ENCODE measurements at regions not wholly inside any gene's neighbourhood (a gene's known extent, or its start where the extent isn't known, plus 50 kb on each side); places are given as distances from the start of the nearest gene placed in this dataset.

- DNase-seq (ENCODE audit: low read depth): no peak
- no peak overlapping the region for H3K4me3 ChIP-seq (ENCODE audit: low read depth, low read length)
- no peak for TF ChIP-seq CTCF (IDR thresholded peaks at IDR 0.05; ENCODE audit: low read depth, low read length, missing control alignments)
Measured at GRCh38 chr3:177470197-177470941, 273.1 kb upstream of the TBL1XR1 start.

GRCh38 chr3:177471733-177472480 lies 274.6 kb upstream of the TBL1XR1 start:
- DNase-seq (ENCODE audit: low read depth): no peak
- no peak for TF ChIP-seq CTCF (IDR thresholded peaks at IDR 0.05; ENCODE audit: low read depth, low read length, missing control alignments)
- H3K4me3 ChIP-seq (ENCODE audit: low read depth, low read length): no peak overlapping the region

- DNase-seq (ENCODE audit: low read depth): no peak
- no peak overlapping the region for H3K4me3 ChIP-seq (ENCODE audit: low read depth, low read length)
- no peak for TF ChIP-seq CTCF (IDR thresholded peaks at IDR 0.05; ENCODE audit: low read depth, low read length, missing control alignments)
Measured at GRCh38 chr3:177473184-177473583, 275.9 kb upstream of the TBL1XR1 start.

- no peak for TF ChIP-seq CTCF (IDR thresholded peaks at IDR 0.05; ENCODE audit: low read depth, low read length, missing control alignments)
- H3K4me3 ChIP-seq (ENCODE audit: low read depth, low read length): no peak overlapping the region
- DNase-seq (ENCODE audit: low read depth): no peak
Measured at GRCh38 chr3:177473903-177474302, 276.6 kb upstream of the TBL1XR1 start.

GRCh38 chr3:177474652-177475355 lies 277.5 kb upstream of the TBL1XR1 start:
- no peak for DNase-seq (ENCODE audit: low read depth)
- no peak overlapping the region for H3K4me3 ChIP-seq (ENCODE audit: low read depth, low read length)
- no peak for TF ChIP-seq CTCF (IDR thresholded peaks at IDR 0.05; ENCODE audit: low read depth, low read length, missing control alignments)

GRCh38 chr3:177475356-177475665 lies 278.0 kb upstream of the TBL1XR1 start:
- H3K4me3 ChIP-seq (ENCODE audit: low read depth, low read length): no peak overlapping the region
- no peak for DNase-seq (ENCODE audit: low read depth)
- TF ChIP-seq CTCF (IDR thresholded peaks at IDR 0.05; ENCODE audit: low read depth, low read length, missing control alignments): no peak

Measured in GM12864 (cell line).